ENCODE measurements at regions not wholly inside any gene's neighbourhood (a gene's known extent, or its start where the extent isn't known, plus 50 kb on each side); places are given as distances from the start of the nearest gene placed in this dataset.

GRCh38 chr13:95357875-95358274, 56.6 kb upstream of the ABCC4 start:
- DNase-seq (ENCODE audit: low spot score, unreplicated experiment) = no peak
- H3K9me3 Mint-ChIP-seq (ENCODE audit: low read depth) = peaks cover 2% of the 10 kb centered on the region
- no peak overlapping the region for H3K27ac Mint-ChIP-seq
- TF ChIP-seq, protein P1, sequence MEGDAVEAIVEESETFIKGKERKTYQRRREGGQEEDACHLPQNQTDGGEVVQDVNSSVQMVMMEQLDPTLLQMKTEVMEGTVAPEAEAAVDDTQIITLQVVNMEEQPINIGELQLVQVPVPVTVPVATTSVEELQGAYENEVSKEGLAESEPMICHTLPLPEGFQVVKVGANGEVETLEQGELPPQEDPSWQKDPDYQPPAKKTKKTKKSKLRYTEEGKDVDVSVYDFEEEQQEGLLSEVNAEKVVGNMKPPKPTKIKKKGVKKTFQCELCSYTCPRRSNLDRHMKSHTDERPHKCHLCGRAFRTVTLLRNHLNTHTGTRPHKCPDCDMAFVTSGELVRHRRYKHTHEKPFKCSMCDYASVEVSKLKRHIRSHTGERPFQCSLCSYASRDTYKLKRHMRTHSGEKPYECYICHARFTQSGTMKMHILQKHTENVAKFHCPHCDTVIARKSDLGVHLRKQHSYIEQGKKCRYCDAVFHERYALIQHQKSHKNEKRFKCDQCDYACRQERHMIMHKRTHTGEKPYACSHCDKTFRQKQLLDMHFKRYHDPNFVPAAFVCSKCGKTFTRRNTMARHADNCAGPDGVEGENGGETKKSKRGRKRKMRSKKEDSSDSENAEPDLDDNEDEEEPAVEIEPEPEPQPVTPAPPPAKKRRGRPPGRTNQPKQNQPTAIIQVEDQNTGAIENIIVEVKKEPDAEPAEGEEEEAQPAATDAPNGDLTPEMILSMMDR (IDR thresholded peaks at IDR 0.05; ENCODE audit: unreplicated experiment) = no peak
- H3K4me3 Mint-ChIP-seq (ENCODE audit: low read depth) = no peak overlapping the region
- peaks cover 40% of the 10 kb centered on the region for H3K4me1 Mint-ChIP-seq (ENCODE audit: low read depth)
- H3K27me3 Mint-ChIP-seq = no peaks in the 10 kb centered on the region
- no peaks in the 10 kb centered on the region for H3K36me3 Mint-ChIP-seq (ENCODE audit: insufficient read depth)

- H3K27me3 Mint-ChIP-seq = no peaks in the 10 kb centered on the region
- peaks cover 28% of the 10 kb centered on the region for H3K4me1 Mint-ChIP-seq (ENCODE audit: low read depth)
- DNase-seq (ENCODE audit: low spot score, unreplicated experiment) = no peak
- H3K4me3 Mint-ChIP-seq (ENCODE audit: low read depth) = no peak overlapping the region
- no peaks in the 10 kb centered on the region for H3K36me3 Mint-ChIP-seq (ENCODE audit: insufficient read depth)
- TF ChIP-seq, protein P1 (IDR thresholded peaks at IDR 0.05; ENCODE audit: unreplicated experiment) = no peak
- H3K27ac Mint-ChIP-seq = no peak overlapping the region
- no peaks in the 10 kb centered on the region for H3K9me3 Mint-ChIP-seq (ENCODE audit: low read depth)
These were observed 58.8 kb upstream of the ABCC4 start for GRCh38 chr13:95360052-95360451.

- TF ChIP-seq, protein P1 (IDR thresholded peaks at IDR 0.05; ENCODE audit: unreplicated experiment) = no peak
- Mint-ChIP-seq H3K9me3 (ENCODE audit: low read depth) (no peaks in the 10 kb centered on the region), H3K4me1 (ENCODE audit: low read depth) (peaks cover 23% of the 10 kb centered on the region), H3K27me3 (no peaks in the 10 kb centered on the region), H3K4me3 (ENCODE audit: low read depth) (no peak overlapping the region), H3K27ac (no peak overlapping the region), H3K36me3 (ENCODE audit: insufficient read depth) (no peaks in the 10 kb centered on the region)
- DNase-seq (ENCODE audit: low spot score, unreplicated experiment) = no peak
These were observed 59.3 kb upstream of the ABCC4 start for GRCh38 chr13:95360464-95361097.

DNA sequence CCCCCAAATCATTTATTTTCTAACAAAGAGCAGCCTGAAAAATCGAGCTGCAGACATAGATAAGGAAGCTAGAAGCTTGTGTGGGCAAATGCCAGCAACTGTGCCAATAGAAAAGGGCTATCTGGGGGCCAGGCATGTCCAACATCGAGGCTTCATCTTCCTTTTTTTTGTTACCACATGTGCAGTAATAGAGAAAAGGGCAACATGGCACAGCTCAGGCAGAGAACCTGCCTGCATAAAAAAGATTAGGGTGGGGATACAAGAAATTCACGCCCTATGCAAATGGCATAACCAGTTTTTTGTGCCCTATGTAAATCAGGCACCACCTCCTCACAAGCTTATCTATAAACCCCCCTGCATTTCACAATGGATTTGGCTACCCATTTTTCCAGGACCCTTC, 60.4 kb upstream of the ABCC4 start:
- no peak overlapping the region for H3K4me3 Mint-ChIP-seq (ENCODE audit: low read depth)
- TF ChIP-seq, protein P1 (IDR thresholded peaks at IDR 0.05; ENCODE audit: unreplicated experiment) = no peak
- no peak for DNase-seq (ENCODE audit: low spot score, unreplicated experiment)
- H3K27ac Mint-ChIP-seq = no peak overlapping the region
- no peaks in the 10 kb centered on the region for H3K27me3 Mint-ChIP-seq
- peaks cover 21% of the 10 kb centered on the region for H3K4me1 Mint-ChIP-seq (ENCODE audit: low read depth)
- no peaks in the 10 kb centered on the region for H3K9me3 Mint-ChIP-seq (ENCODE audit: low read depth)
- H3K36me3 Mint-ChIP-seq (ENCODE audit: insufficient read depth) = no peaks in the 10 kb centered on the region

GRCh38 chr13:95362666-95363065, 61.4 kb upstream of the ABCC4 start:
- Mint-ChIP-seq H3K4me3 (ENCODE audit: low read depth) (no peak overlapping the region), H3K4me1 (ENCODE audit: low read depth) (peaks cover 21% of the 10 kb centered on the region), H3K36me3 (ENCODE audit: insufficient read depth) (no peaks in the 10 kb centered on the region), H3K27me3 (no peaks in the 10 kb centered on the region), H3K27ac (no peak overlapping the region), H3K9me3 (ENCODE audit: low read depth) (no peaks in the 10 kb centered on the region)
- TF ChIP-seq, protein P1 (IDR thresholded peaks at IDR 0.05; ENCODE audit: unreplicated experiment) = no peak
- no peak for DNase-seq (ENCODE audit: low spot score, unreplicated experiment)
